NCI-H1105 (cell line): ENCODE measurements at regions not wholly inside any gene's neighbourhood (a gene's known extent, or its start where the extent isn't known, plus 50 kb on each side); places are given as distances from the start of the nearest gene placed in this dataset.

Experiments
- DNase-seq: peaks from one replicate; lab custom pipeline; 2025; lab: John Stamatoyannopoulos, UW

- DNase-seq, result no peak
Measured at GRCh38 chr1:186736971-186737685, 56.9 kb upstream of the PTGS2 start.

- no peak for DNase-seq
Measured at GRCh38 chr1:186735463-186735862, 55.2 kb upstream of the PTGS2 start.

- no peak for DNase-seq
Measured at GRCh38 chr1:186730951-186731729, 50.9 kb upstream of the PTGS2 start.
